ENCODE measurements at regions not wholly inside any gene's neighbourhood (a gene's known extent, or its start where the extent isn't known, plus 50 kb on each side); places are given as distances from the start of the nearest gene placed in this dataset.

DNA sequence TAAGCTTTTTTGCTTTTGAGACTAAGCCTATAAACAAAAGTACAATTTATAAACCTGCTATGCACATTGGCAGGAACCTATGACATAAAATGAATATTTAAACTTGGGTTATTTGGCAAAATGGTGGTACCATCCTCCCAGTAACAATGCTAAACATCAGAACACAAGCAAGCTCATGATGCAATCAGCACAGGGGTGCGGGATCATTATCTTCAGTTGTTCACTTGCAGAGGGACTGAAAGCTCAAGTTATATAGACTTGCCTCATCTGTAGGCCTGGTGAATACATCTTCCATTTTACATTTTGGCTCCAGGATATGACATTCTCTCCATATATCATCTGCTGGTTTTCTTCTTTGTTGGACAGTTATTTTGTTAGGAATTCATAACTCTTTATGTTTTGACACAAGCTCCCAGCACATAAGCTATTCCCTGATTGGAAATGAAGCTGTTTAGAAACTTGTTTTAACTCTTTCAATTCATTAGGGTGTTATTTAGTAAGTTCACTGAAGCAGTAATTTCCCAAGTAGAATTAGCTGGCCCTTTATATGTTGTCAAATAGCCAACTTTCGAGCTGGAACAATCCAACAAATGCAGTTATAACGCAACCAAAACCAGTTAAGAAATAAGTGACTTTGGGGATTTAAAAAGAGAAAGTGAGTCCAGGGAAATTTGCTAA is 124.7 kb upstream of the LIFR start (continued):
- TF ChIP-seq BRCA1 (CRISPR knock-in tag; IDR thresholded peaks at IDR 0.05) (no peak), SP4 (CRISPR knock-in tag; IDR thresholded peaks at IDR 0.05) (no peak), HOXD1 (CRISPR knock-in tag; IDR thresholded peaks at IDR 0.05) (no peak)
- TF ChIP-seq, protein P1, sequence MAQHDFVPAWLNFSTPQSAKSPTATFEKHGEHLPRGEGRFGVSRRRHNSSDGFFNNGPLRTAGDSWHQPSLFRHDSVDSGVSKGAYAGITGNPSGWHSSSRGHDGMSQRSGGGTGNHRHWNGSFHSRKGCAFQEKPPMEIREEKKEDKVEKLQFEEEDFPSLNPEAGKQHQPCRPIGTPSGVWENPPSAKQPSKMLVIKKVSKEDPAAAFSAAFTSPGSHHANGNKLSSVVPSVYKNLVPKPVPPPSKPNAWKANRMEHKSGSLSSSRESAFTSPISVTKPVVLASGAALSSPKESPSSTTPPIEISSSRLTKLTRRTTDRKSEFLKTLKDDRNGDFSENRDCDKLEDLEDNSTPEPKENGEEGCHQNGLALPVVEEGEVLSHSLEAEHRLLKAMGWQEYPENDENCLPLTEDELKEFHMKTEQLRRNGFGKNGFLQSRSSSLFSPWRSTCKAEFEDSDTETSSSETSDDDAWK (CRISPR knock-in tag; IDR thresholded peaks at IDR 0.05), result no peak

DNA sequence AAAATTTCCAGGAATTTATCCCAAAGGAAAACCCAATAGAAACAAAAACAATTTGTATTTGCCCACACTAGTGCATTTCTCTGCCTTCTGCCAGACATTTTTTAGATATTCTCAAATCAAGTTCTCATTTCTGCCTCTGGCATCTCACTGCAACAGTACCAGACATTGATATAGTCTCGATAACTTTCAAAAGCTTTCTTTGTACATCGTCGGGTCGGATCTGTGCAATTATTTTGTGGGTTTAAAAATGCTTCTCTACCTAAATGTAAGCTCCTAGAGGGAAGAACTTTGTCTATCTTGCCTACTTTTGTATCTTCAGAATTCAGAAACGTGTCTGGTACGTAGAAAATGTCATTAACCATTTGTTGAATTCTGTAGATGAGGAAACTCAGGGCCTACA is 125.5 kb upstream of the LIFR start:
- peaks cover 0 to 6% of the 10 kb centered on the region in 2 experiments; a peak in 2 of 5 replicates for H3K27me3 ChIP-seq (ENCODE audit: control insufficient read depth in 1 of 2, insufficient read depth in 2 of 2, low read length in 2 of 2)
- no peaks in the 10 kb centered on the region for H4K20me1 ChIP-seq (ENCODE audit: insufficient read depth, low read length)
- TF ChIP-seq STAG1 (CRISPR knock-in tag; IDR thresholded peaks at IDR 0.05) (no peak), TCF7 (IDR thresholded peaks at IDR 0.05; ENCODE audit: low read depth) (no peak), ZNF672 (CRISPR knock-in tag; IDR thresholded peaks at IDR 0.05) (no peak), ZNF619 (CRISPR knock-in tag; IDR thresholded peaks at IDR 0.05) (no peak), ZNF557 (CRISPR knock-in tag; IDR thresholded peaks at IDR 0.05) (no peak), PHF5A (CRISPR knock-in tag; IDR thresholded peaks at IDR 0.05; ENCODE audit: low read depth, unreplicated experiment) (no peak), TP53 (CRISPR knock-in tag; conservative IDR thresholded peaks at IDR 0.05) (no peak)
- TF ChIP-seq, protein P2, sequence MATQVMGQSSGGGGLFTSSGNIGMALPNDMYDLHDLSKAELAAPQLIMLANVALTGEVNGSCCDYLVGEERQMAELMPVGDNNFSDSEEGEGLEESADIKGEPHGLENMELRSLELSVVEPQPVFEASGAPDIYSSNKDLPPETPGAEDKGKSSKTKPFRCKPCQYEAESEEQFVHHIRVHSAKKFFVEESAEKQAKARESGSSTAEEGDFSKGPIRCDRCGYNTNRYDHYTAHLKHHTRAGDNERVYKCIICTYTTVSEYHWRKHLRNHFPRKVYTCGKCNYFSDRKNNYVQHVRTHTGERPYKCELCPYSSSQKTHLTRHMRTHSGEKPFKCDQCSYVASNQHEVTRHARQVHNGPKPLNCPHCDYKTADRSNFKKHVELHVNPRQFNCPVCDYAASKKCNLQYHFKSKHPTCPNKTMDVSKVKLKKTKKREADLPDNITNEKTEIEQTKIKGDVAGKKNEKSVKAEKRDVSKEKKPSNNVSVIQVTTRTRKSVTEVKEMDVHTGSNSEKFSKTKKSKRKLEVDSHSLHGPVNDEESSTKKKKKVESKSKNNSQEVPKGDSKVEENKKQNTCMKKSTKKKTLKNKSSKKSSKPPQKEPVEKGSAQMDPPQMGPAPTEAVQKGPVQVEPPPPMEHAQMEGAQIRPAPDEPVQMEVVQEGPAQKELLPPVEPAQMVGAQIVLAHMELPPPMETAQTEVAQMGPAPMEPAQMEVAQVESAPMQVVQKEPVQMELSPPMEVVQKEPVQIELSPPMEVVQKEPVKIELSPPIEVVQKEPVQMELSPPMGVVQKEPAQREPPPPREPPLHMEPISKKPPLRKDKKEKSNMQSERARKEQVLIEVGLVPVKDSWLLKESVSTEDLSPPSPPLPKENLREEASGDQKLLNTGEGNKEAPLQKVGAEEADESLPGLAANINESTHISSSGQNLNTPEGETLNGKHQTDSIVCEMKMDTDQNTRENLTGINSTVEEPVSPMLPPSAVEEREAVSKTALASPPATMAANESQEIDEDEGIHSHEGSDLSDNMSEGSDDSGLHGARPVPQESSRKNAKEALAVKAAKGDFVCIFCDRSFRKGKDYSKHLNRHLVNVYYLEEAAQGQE (IDR thresholded peaks at IDR 0.05; ENCODE audit: borderline replicate concordance in 1 of 2, low read depth in 1 of 2, low read length in 2 of 2), result no peak
- TF ChIP-seq, protein P3, sequence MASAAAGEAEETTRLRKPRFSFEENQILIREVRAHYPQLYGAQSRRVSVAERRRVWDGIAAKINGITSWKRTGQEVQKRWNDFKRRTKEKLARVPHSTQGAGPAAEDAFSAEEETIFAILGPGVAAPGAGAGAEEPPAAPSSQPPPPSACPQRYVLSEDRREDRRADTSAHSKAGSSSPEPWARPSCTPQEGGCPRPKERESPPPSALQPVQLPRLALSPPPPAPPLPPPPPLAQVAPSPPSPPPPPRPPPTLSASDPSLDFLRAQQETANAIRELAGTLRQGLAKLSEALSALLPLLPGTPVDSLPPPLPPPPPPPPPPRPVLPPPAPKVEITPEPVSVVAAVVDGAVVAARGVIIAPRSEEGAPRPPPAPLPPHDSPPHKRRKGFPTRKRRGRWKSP (CRISPR knock-in tag; IDR thresholded peaks at IDR 0.05), result no peak
- TF ChIP-seq, protein P4, sequence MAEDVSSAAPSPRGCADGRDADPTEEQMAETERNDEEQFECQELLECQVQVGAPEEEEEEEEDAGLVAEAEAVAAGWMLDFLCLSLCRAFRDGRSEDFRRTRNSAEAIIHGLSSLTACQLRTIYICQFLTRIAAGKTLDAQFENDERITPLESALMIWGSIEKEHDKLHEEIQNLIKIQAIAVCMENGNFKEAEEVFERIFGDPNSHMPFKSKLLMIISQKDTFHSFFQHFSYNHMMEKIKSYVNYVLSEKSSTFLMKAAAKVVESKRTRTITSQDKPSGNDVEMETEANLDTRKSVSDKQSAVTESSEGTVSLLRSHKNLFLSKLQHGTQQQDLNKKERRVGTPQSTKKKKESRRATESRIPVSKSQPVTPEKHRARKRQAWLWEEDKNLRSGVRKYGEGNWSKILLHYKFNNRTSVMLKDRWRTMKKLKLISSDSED (CRISPR knock-in tag; IDR thresholded peaks at IDR 0.05), result no peak
- TF ChIP-seq, protein P5, sequence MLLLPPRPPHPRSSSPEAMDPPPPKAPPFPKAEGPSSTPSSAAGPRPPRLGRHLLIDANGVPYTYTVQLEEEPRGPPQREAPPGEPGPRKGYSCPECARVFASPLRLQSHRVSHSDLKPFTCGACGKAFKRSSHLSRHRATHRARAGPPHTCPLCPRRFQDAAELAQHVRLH (CRISPR knock-in tag; IDR thresholded peaks at IDR 0.05; ENCODE audit: borderline replicate concordance, low read depth), result no peak
- TF ChIP-seq, protein P6, sequence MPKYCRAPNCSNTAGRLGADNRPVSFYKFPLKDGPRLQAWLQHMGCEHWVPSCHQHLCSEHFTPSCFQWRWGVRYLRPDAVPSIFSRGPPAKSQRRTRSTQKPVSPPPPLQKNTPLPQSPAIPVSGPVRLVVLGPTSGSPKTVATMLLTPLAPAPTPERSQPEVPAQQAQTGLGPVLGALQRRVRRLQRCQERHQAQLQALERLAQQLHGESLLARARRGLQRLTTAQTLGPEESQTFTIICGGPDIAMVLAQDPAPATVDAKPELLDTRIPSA (CRISPR knock-in tag; IDR thresholded peaks at IDR 0.05; ENCODE audit: borderline replicate concordance), result no peak
- POLR2A ChIA-PET, result no interaction called here
- ATAC-seq (no peak), FAIRE-seq (no peak), DNase-seq (ENCODE audit: low spot score) (no peak)
- in situ Hi-C loops (cut with HindIII; ENCODE audit: extremely low pct_ligation_motif_present, low pct_unique_long_range_greater_than_20kb) (no loop called here), intact Hi-C loops (cut with micrococcal nuclease; ENCODE audit: unreplicated experiment) (no loop called here)
- no peak overlapping the region for H3K4me2 ChIP-seq (ENCODE audit: low read depth, low read length)
- H3K9ac ChIP-seq (ENCODE audit: insufficient read depth, low read depth, low read length), result no peak overlapping the region
- no peaks in the 10 kb centered on the region for H3K36me3 ChIP-seq (replicated peaks in 1 of 2; ENCODE audit: control insufficient read depth in 1 of 2, insufficient read depth in 2 of 2, low read length in 2 of 2)
- no peak overlapping the region for H2AFZ ChIP-seq (ENCODE audit: low read length)
- H3K4me1 ChIP-seq (ENCODE audit: insufficient read depth, low read length), result no peaks in the 10 kb centered on the region
- no peak overlapping the region for H3K27ac ChIP-seq (ENCODE audit: extremely low read length, insufficient read depth, low read length)
- 43% methylated on average over 6 of the region's 6 CpGs for WGBS (ENCODE audit: low lambda C conversion rate)
- H3K79me2 ChIP-seq (ENCODE audit: insufficient read depth, low read length), result no peaks in the 10 kb centered on the region
- CTCF ChIA-PET (ENCODE audit: low intra/inter-chr PET ratio, low total read pairs), result no interaction called here
- BruUV-seq (replicated peaks), result no TSS peak
- H3K4me3 ChIP-seq (replicated peaks in 1 of 3; ENCODE audit: insufficient read depth in 1 of 3, low read depth in 2 of 3, low read length in 3 of 3), result no peak overlapping the region
- H3K9me3 ChIP-seq (ENCODE audit: low read length), result no peaks in the 10 kb centered on the region
